ENCODE measurements at regions not wholly inside any gene's neighbourhood (a gene's known extent, or its start where the extent isn't known, plus 50 kb on each side); places are given as distances from the start of the nearest gene placed in this dataset.

GRCh38 chr2:226410247-226410835, 389.3 kb downstream of the IRS1 start:
- no peak for TF ChIP-seq ZNF350 (tag by site-specific recombination; IDR thresholded peaks at IDR 0.05)
- no peak for TF ChIP-seq ZNF624 (tag by site-specific recombination; IDR thresholded peaks at IDR 0.05)
- TF ChIP-seq ZNF416 (tag by site-specific recombination; IDR thresholded peaks at IDR 0.05) = no peak
- no peak for TF ChIP-seq TCF7L2 (IDR thresholded peaks at IDR 0.05; ENCODE audit: borderline replicate concordance, low read depth, low read length)
- TF ChIP-seq ZNF654 (tag by site-specific recombination; IDR thresholded peaks at IDR 0.05; ENCODE audit: low read depth) = no peak
- TF ChIP-seq CTCF (tag by site-specific recombination; IDR thresholded peaks at IDR 0.05) = no peak
- no peak for TF ChIP-seq ZNF518A (tag by site-specific recombination; conservative IDR thresholded peaks at IDR 0.05; ENCODE audit: low read depth)
